GM23338 (cell line): ENCODE measurements at regions not wholly inside any gene's neighbourhood (a gene's known extent, or its start where the extent isn't known, plus 50 kb on each side); places are given as distances from the start of the nearest gene placed in this dataset.

ENCODE experiments used
- ATAC-seq: fragments of 200-7000 bp; cut with Tn5 transposase; 3 replicates; pipeline ENCODE4 v1.9.1; 2020
- DNase-seq: peaks from one replicate; pipeline ENCODE4 v3.0.0-alpha.2; 2015; ENCODE audit warnings: low spot score
- H2AFZ ChIP-seq: fragments of 200-600 bp; sonication (generic); 2 replicates; pipeline ENCODE4 v1.8.0; 2016; ENCODE audit warnings: antibody characterized with exemption, mild to moderate bottlenecking, moderate library complexity
- H3F3A ChIP-seq: fragments of 200-600 bp; sonication (generic); replicated peaks from 2 replicates; pipeline ENCODE4 v1.8.0; 2017; ENCODE audit warnings: antibody characterized with exemption, mixed run types, low read depth
- H3K27ac ChIP-seq: fragments of 200-600 bp; sonication (generic); 2 replicates; pipeline ENCODE4 v1.6.1; 2016; ENCODE audit warnings: low read depth
- H3K27me3 ChIP-seq: fragments of 200-600 bp; sonication (generic); 2 replicates; pipeline ENCODE4 v1.8.0; 2016; ENCODE audit warnings: mild to moderate bottlenecking, mixed run types, moderate library complexity; ENCODE audit not compliant: insufficient read depth
- H3K36me3 ChIP-seq: fragments of 200-600 bp; sonication (generic); 2 replicates; pipeline ENCODE4 v1.8.0; 2016; ENCODE audit warnings: mild to moderate bottlenecking; ENCODE audit not compliant: insufficient read depth
- H3K4me1 ChIP-seq: fragments of 200-600 bp; sonication (generic); 2 replicates; pipeline ENCODE4 v1.8.0; 2016; ENCODE audit warnings: mild to moderate bottlenecking, moderate library complexity; ENCODE audit not compliant: insufficient read depth
- H3K4me2 ChIP-seq: fragments of 200-600 bp; sonication (generic); 2 replicates; pipeline ENCODE4 v1.7.1; 2017; ENCODE audit warnings: mixed run types
- H3K4me3 ChIP-seq: fragments of 200-600 bp; sonication (generic); 2 replicates; pipeline ENCODE4 v1.6.1; 2016; ENCODE audit warnings: mixed run types
- H3K79me2 ChIP-seq: fragments of 200-600 bp; sonication (generic); replicated peaks from 2 replicates; pipeline ENCODE4 v1.8.0; 2017; ENCODE audit warnings: mild to moderate bottlenecking; ENCODE audit not compliant: insufficient read depth
- H3K9me2 ChIP-seq: fragments of 200-600 bp; sonication (generic); 2 replicates; pipeline ENCODE4 v1.8.0; 2017; ENCODE audit not compliant: insufficient read depth
- H4K20me1 ChIP-seq: fragments of 200-600 bp; sonication (generic); replicated peaks from 2 replicates; pipeline ENCODE4 v1.8.0; 2017; ENCODE audit warnings: mild to moderate bottlenecking; ENCODE audit not compliant: insufficient read depth
- H3K27ac Mint-ChIP-seq: 2 replicates; pipeline ENCODE4 v1.8.0; 2020; ENCODE audit warnings: inconsistent platforms, mild to moderate bottlenecking, moderate library complexity, mixed read lengths
- H3K27me3 Mint-ChIP-seq: 3 replicates; pipeline ENCODE4 v1.8.0; 2022; ENCODE audit warnings: low read depth, mild to moderate bottlenecking, moderate library complexity, mixed read lengths, inconsistent platforms; ENCODE audit not compliant: insufficient read depth, poor library complexity
- H3K36me3 Mint-ChIP-seq: 3 replicates; pipeline ENCODE4 v1.8.0; 2021; ENCODE audit warnings: low read depth, mild to moderate bottlenecking, inconsistent platforms, moderate library complexity, mixed read lengths
- H3K4me1 Mint-ChIP-seq: 3 replicates; pipeline ENCODE4 v1.8.0; 2020; ENCODE audit warnings: mild to moderate bottlenecking, inconsistent platforms, mixed read lengths
- H3K4me3 Mint-ChIP-seq: 3 replicates; pipeline ENCODE4 v1.8.0; 2021; ENCODE audit warnings: moderate library complexity, mild to moderate bottlenecking, inconsistent platforms, mixed read lengths
- H3K9me3 Mint-ChIP-seq: 3 replicates; pipeline ENCODE4 v1.8.0; 2020; ENCODE audit warnings: moderate library complexity, mild to moderate bottlenecking, inconsistent platforms, mixed read lengths
- ETS1 ChIP-seq: IDR thresholded peaks from 2 replicates; pipeline ENCODE4 v1.6.1; 2016; ENCODE audit warnings: antibody characterized with exemption
- EZH2 ChIP-seq: fragments of 200-600 bp; sonication (generic); IDR thresholded peaks from one replicate; pipeline ENCODE4 v1.8.0; 2017; ENCODE audit warnings: antibody characterized with exemption, mild to moderate bottlenecking, low read depth; ENCODE audit not compliant: unreplicated experiment
- JUNB ChIP-seq: IDR thresholded peaks from one replicate; pipeline ENCODE4 v1.6.1; 2016; ENCODE audit warnings: antibody characterized with exemption; ENCODE audit not compliant: unreplicated experiment
- NANOG ChIP-seq: IDR thresholded peaks from 2 replicates; pipeline ENCODE4 v1.6.1; 2016; ENCODE audit warnings: antibody characterized with exemption, borderline replicate concordance
- POLR2AphosphoS5 ChIP-seq: IDR thresholded peaks from 2 replicates; pipeline ENCODE4 v1.6.1; 2016; ENCODE audit warnings: antibody characterized with exemption, low read depth
- REST ChIP-seq: IDR thresholded peaks from one replicate; pipeline ENCODE4 v1.6.1; 2018; ENCODE audit warnings: antibody characterized with exemption; ENCODE audit not compliant: unreplicated experiment
- STAT1 ChIP-seq: IDR thresholded peaks from one replicate; pipeline ENCODE4 v1.6.1; 2016; ENCODE audit warnings: antibody characterized with exemption; ENCODE audit not compliant: unreplicated experiment
- ZNF114 ChIP-seq: fragments of 250-450 bp; sonication (Bioruptor Pico); IDR thresholded peaks from 2 replicates; pipeline ENCODE4 v1.5.0; 2020; ENCODE audit warnings: mild to moderate bottlenecking, moderate library complexity
- TF ChIP-seq, protein P1 (sequence below), 2 experiments: fragments of 200-600 bp in 1 of 2; sonication (generic) in 1 of 2; conservative IDR thresholded peaks; 2 replicates each; pipeline versions ENCODE4 v1.5.1 to v1.6.1; 2016 to 2017; ENCODE audit warnings: antibody characterized with exemption in 2 of 2, low read depth in 2 of 2, mild to moderate bottlenecking in 2 of 2, moderate library complexity in 1 of 2

- TF ChIP-seq JUNB (no peak), EZH2 (no peak), ZNF114 (CRISPR knock-in tag) (no peak)
- TF ChIP-seq, protein P1, sequence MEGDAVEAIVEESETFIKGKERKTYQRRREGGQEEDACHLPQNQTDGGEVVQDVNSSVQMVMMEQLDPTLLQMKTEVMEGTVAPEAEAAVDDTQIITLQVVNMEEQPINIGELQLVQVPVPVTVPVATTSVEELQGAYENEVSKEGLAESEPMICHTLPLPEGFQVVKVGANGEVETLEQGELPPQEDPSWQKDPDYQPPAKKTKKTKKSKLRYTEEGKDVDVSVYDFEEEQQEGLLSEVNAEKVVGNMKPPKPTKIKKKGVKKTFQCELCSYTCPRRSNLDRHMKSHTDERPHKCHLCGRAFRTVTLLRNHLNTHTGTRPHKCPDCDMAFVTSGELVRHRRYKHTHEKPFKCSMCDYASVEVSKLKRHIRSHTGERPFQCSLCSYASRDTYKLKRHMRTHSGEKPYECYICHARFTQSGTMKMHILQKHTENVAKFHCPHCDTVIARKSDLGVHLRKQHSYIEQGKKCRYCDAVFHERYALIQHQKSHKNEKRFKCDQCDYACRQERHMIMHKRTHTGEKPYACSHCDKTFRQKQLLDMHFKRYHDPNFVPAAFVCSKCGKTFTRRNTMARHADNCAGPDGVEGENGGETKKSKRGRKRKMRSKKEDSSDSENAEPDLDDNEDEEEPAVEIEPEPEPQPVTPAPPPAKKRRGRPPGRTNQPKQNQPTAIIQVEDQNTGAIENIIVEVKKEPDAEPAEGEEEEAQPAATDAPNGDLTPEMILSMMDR (conservative IDR thresholded peaks at IDR 0.05; ENCODE audit: low read depth in 2 of 2): peak; percentile 76 to 96
- Histone ChIP-seq H3K79me2 (no peaks in the 10 kb centered on the region), H3F3A (no peaks in the 10 kb centered on the region), H3K4me3 (no peak overlapping the region), H3K27ac (no peak overlapping the region), H3K4me2 (no peak overlapping the region), H3K36me3 (no peaks in the 10 kb centered on the region), H2AFZ (0 out of 2 replicates have a peak overlapping the region, but pooled peaks have one; percentile 86), H3K9me2 (no peaks in the 10 kb centered on the region), H3K27me3 (no peaks in the 10 kb centered on the region), H3K4me1 (peaks cover 27% of the 10 kb centered on the region), H4K20me1 (no peaks in the 10 kb centered on the region)
- DNase-seq: peak; percentile 85
- H3K4me3 Mint-ChIP-seq: no peak overlapping the region
- ATAC-seq: peak; percentile 91
- H3K4me1 Mint-ChIP-seq: peaks cover 37% of the 10 kb centered on the region
- no peaks in the 10 kb centered on the region for H3K9me3 Mint-ChIP-seq
- H3K27me3 Mint-ChIP-seq: peaks cover 4% of the 10 kb centered on the region
- H3K36me3 Mint-ChIP-seq: no peaks in the 10 kb centered on the region
- H3K27ac Mint-ChIP-seq: no peak overlapping the region
These were observed 178.1 kb upstream of the PKDCC start for GRCh38 chr2:41869542-41870264.

DNA sequence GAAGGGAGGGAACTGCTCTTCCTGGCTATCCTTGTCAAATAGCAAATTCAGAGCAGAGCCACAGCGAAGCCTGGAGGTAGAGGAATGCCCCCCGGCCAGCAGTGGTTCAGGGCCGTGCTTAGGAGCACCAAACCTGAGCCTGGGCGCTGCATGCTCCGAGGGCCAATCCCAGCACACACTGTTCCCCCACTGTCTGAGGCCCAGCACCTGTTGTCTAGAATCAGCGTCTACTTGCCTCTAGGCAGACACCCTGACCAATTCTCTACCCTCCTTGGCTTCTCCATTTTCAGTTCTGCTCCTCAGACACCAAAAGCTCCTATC lies 177.6 kb upstream of the PKDCC start:
- Histone ChIP-seq H3K79me2 (no peaks in the 10 kb centered on the region), H3K27me3 (no peaks in the 10 kb centered on the region), H3K9me2 (no peaks in the 10 kb centered on the region), H3F3A (no peaks in the 10 kb centered on the region), H4K20me1 (no peaks in the 10 kb centered on the region), H3K4me1 (peaks cover 24% of the 10 kb centered on the region; the same call in 1 of the 2 replicates), H3K36me3 (no peaks in the 10 kb centered on the region), H2AFZ (peak overlapping the region; percentile 90), H3K4me2 (no peak overlapping the region), H3K27ac (no peak overlapping the region), H3K4me3 (no peak overlapping the region)
- DNase-seq (no peak), ATAC-seq (peak; percentile 16)
- Mint-ChIP-seq H3K4me3 (no peak overlapping the region), H3K27me3 (peaks cover 4% of the 10 kb centered on the region), H3K27ac (no peak overlapping the region), H3K36me3 (no peaks in the 10 kb centered on the region), H3K4me1 (peaks cover 32% of the 10 kb centered on the region), H3K9me3 (no peaks in the 10 kb centered on the region)
- no peak for TF ChIP-seq ETS1
- no peak for TF ChIP-seq JUNB
- no peak for TF ChIP-seq REST
- TF ChIP-seq NANOG: no peak
- TF ChIP-seq POLR2AphosphoS5: no peak
- TF ChIP-seq STAT1: no peak
